GM19438 (cell line): ENCODE measurements at regions not wholly inside any gene's neighbourhood (a gene's known extent, or its start where the extent isn't known, plus 50 kb on each side); places are given as distances from the start of the nearest gene placed in this dataset.

ENCODE experiments used
- ATAC-seq: cut with Tn5 transposase; IDR thresholded peaks from one replicate; pipeline ENCODE4 v1.9.1; 2021; ENCODE audit warnings: low read depth; ENCODE audit not compliant: unreplicated experiment

- no peak for ATAC-seq
Measured at GRCh38 chr1:62978741-62979140, 194.8 kb downstream of the ATG4C start.

GRCh38 chr1:62981434-62981833 lies 197.5 kb downstream of the ATG4C start:
- no peak for ATAC-seq

GRCh38 chr1:62988867-62989266 lies 204.9 kb downstream of the ATG4C start:
- no peak for ATAC-seq

- no peak for ATAC-seq
Measured at GRCh38 chr1:62989497-62989896, 205.6 kb downstream of the ATG4C start.

- no peak for ATAC-seq
Measured at GRCh38 chr1:62991152-62991551, 207.2 kb downstream of the ATG4C start.

- ATAC-seq, result no peak
Measured at GRCh38 chr1:62993844-62994243, 209.9 kb downstream of the ATG4C start.

GRCh38 chr1:62995173-62995572 lies 211.2 kb downstream of the ATG4C start:
- ATAC-seq, result no peak

- ATAC-seq, result no peak
Measured at GRCh38 chr1:62997884-62998283, 214.0 kb downstream of the ATG4C start.

GRCh38 chr1:62998845-62999649 lies 215.1 kb downstream of the ATG4C start:
- ATAC-seq, result no peak

- ATAC-seq, result no peak
Measured at GRCh38 chr1:63000508-63000907, 216.6 kb downstream of the ATG4C start.

GRCh38 chr1:63004868-63005267 lies 220.9 kb downstream of the ATG4C start:
- ATAC-seq, result no peak

- ATAC-seq, result no peak
Measured at GRCh38 chr1:63005812-63006211, 221.9 kb downstream of the ATG4C start.

- no peak for ATAC-seq
Measured at GRCh38 chr1:63009421-63009820, 225.5 kb downstream of the ATG4C start.

- ATAC-seq, result no peak
Measured at GRCh38 chr1:63010913-63011660, 227.2 kb downstream of the ATG4C start.

GRCh38 chr1:63012339-63012738 lies 228.4 kb downstream of the ATG4C start:
- ATAC-seq, result no peak

GRCh38 chr1:63014267-63014666 lies 230.3 kb downstream of the ATG4C start:
- ATAC-seq, result no peak

GRCh38 chr1:63022319-63022718 lies 238.4 kb downstream of the ATG4C start:
- ATAC-seq, result no peak

- ATAC-seq, result no peak
Measured at GRCh38 chr1:63023171-63023570, 239.2 kb downstream of the ATG4C start.

- no peak for ATAC-seq
Measured at GRCh38 chr1:63023637-63024036, 239.7 kb downstream of the ATG4C start.

GRCh38 chr1:63024132-63024531 lies 240.2 kb downstream of the ATG4C start:
- ATAC-seq, result no peak

GRCh38 chr1:63027176-63027575 lies 243.2 kb downstream of the ATG4C start:
- no peak for ATAC-seq

- ATAC-seq, result no peak
Measured at GRCh38 chr1:63032171-63032570, 248.2 kb downstream of the ATG4C start.
